Heart right ventricle (tissue), 16 donors: ENCODE measurements at regions not wholly inside any gene's neighbourhood (a gene's known extent, or its start where the extent isn't known, plus 50 kb on each side); places are given as distances from the start of the nearest gene placed in this dataset.
A peak's percentile ranks its signal among the peaks of the same experiment; 100 is the strongest.

Experiments
- ATAC-seq, 8 donors: fragments of 200-7000 bp; cut with Tn5 transposase; one replicate each; pipeline ENCODE4 v1.9.1; 2020; ENCODE audit warnings: mild to moderate bottlenecking in 8 of 8, moderate library complexity in 8 of 8, moderate number of reproducible peaks in 1 of 8
- DNase-seq, 2 donors: peaks; one replicate each; pipeline ENCODE4 v3.0.0-alpha.2; 2020
- H3K27ac ChIP-seq, 10 donors: fragments of 200-600 bp; sonication (generic) in 2 of 10; one replicate each; pipeline versions ENCODE4 v1.5.0 to v1.8.0; 2020 to 2022; ENCODE audit warnings: mild to moderate bottlenecking in 3 of 10
- H3K27me3 ChIP-seq, 7 donors: fragments of 200-600 bp; one replicate each; pipeline ENCODE4 v1.8.0; 2021 to 2022; ENCODE audit warnings: mild to moderate bottlenecking in 2 of 7
- H3K36me3 ChIP-seq, 9 donors: fragments of 200-600 bp; sonication (generic) in 1 of 9; one replicate each; pipeline versions ENCODE4 v1.5.0 to v1.8.0; 2020 to 2022; ENCODE audit warnings: mild to moderate bottlenecking in 2 of 9
- H3K4me1 ChIP-seq, 9 donors: fragments of 200-600 bp; sonication (generic) in 1 of 9; one replicate each; pipeline versions ENCODE4 v1.5.0 to v1.8.0; 2020 to 2022; ENCODE audit warnings: mild to moderate bottlenecking in 4 of 9
- H3K4me3 ChIP-seq, 10 donors: fragments of 200-600 bp; sonication (generic) in 2 of 10; one replicate each; pipeline versions ENCODE4 v1.5.0 to v1.8.0; 2020 to 2022; ENCODE audit warnings: mild to moderate bottlenecking in 7 of 10, moderate library complexity in 2 of 10
- H3K9me3 ChIP-seq, 11 donors: fragments of 200-600 bp in 10 of 11; sonication (generic) in 2 of 11; one replicate each; pipeline versions ENCODE4 v1.5.0 to v1.8.0; 2013 to 2022; ENCODE audit warnings: mild to moderate bottlenecking in 2 of 11, control low read depth in 1 of 11, moderate library complexity in 1 of 11
- CTCF ChIP-seq, 9 donors: fragments of 200-600 bp; sonication (generic) in 2 of 9; IDR thresholded peaks; one replicate each; pipeline versions ENCODE4 v1.5.0 to v1.8.0; 2021 to 2022; ENCODE audit warnings: antibody characterized with exemption in 9 of 9, mild to moderate bottlenecking in 5 of 9, moderate library complexity in 1 of 9
- WGBS, 2 donors: extraction: QIAGEN DNeasy Blood & Tissue Kit; methylation state at CpG; one replicate each; pipeline ENCODE4 v1.1.7; 2013; ENCODE audit warnings: inconsistent platforms in 1 of 2; 5-methylcytosine and 5-hydroxymethylcytosine counted together
- intact Hi-C, 10 donors: fragments of 100-400 bp; cut with DNase I; formaldehyde crosslinking; loops; one replicate each; pipeline versions ENCODE4 v1.11.1 to v1.14.2; 2022
- donor health status: Arrhythmogenic right ventricular cardiomyopathy.
- donor health status: ischemic (EF 13 %, LVEDD 7.1; RV severe dilation, severe dysfunction).
- donor health status: healthy with polysubstance abuse.
- donor health status: DM: no; HTN: yes; CAD: no.
- donor health status: DM: no; HTN: no; CAD: no.
- donor health status: ischemic (EF 25% LVEDD 6.9; RV normal size, moderate dysfunction).
- donor health status: ischemic (EF 25% LVEDD 5.7; RV mildly dilated, moderate dysfunction).
- donor health status: healthy.
- donor health status: DM: yes; HTN: yes; CAD: no.
- donor health status: Ischemic cardiomyopathy.
- donor health status: ischemic (EF 35%, LVEDD 5.7; RV mildly dilated, moderate dysfunction).
- donor health status: nonischemic (EF 11% LVEDD 7.7; RV severe dilation, severe dysfunction).
- donor health status: DM: yes; HTN: yes; CAD: no.
- donor health status: PGD.
- donor health status: ischemic (EF 29% LVEDD 5.4; RV normal size, mild dysfunction).
- donor health status: nonischemic (EF 23%, LVEDD 6.1; RV moderate dilation, normal function).

- no peaks in the 10 kb centered on the region for H3K36me3 ChIP-seq
- ATAC-seq (peak; percentile 55 to 94 (median 76)), DNase-seq (peak; percentile 13 to 45)
- TF ChIP-seq CTCF (IDR thresholded peaks at IDR 0.05): no peak
- peak overlapping the region in 1 of 10 donors; percentile 14 for H3K4me3 ChIP-seq
- H3K4me1 ChIP-seq: peaks cover 0 to 14% (median 5%) of the 10 kb centered on the region in 9 donors
- WGBS, 2 donors: 38 to 41% methylated on average over 29 of the region's 29 CpGs
- peaks cover 0 to 40% (median 0%) of the 10 kb centered on the region in 7 donors for H3K27me3 ChIP-seq
- peak overlapping the region in 2 of 10 donors; percentile 15 to 18 for H3K27ac ChIP-seq
- intact Hi-C loops: loop anchor here in 1 of 10 donors (10.0 kb wide), 1 partner anchor 64 kb away; no protein-coding TSS in a partner anchor
- no peaks in the 10 kb centered on the region for H3K9me3 ChIP-seq
Observed at GRCh38 chr16:54370278-54371040, 83.9 kb upstream of the IRX3 start.

GRCh38 chr16:54369861-54370260 lies 83.3 kb upstream of the IRX3 start:
- ATAC-seq (no peak), DNase-seq (no peak)
- intact Hi-C loops: loop anchor here in 2 of 10 donors (10.0 kb wide), 2 partner anchors 55 to 65 kb away; no protein-coding TSS in a partner anchor
- Histone ChIP-seq H3K36me3 (no peaks in the 10 kb centered on the region), H3K4me1 (peaks cover 0 to 14% (median 5%) of the 10 kb centered on the region in 9 donors), H3K4me3 (no peak overlapping the region), H3K27me3 (peaks cover 0 to 34% (median 0%) of the 10 kb centered on the region in 7 donors), H3K9me3 (no peaks in the 10 kb centered on the region), H3K27ac (no peak overlapping the region)
- no peak for TF ChIP-seq CTCF (IDR thresholded peaks at IDR 0.05)
- WGBS, 2 donors: 80 to 85% methylated on average over 8 of the region's 8 CpGs

- H3K27me3 ChIP-seq: peaks cover 0 to 24% (median 0%) of the 10 kb centered on the region in 7 donors
- no peak for DNase-seq
- no peak overlapping the region for H3K27ac ChIP-seq
- H3K4me3 ChIP-seq: no peak overlapping the region
- WGBS, 2 donors: 52 to 63% methylated on average over 2 of the region's 2 CpGs
- H3K4me1 ChIP-seq: peaks cover 0 to 8% (median 5%) of the 10 kb centered on the region in 9 donors
- intact Hi-C loops: loop anchor here in 1 of 10 donors (10.0 kb wide), 1 partner anchor 58 kb away; no protein-coding TSS in a partner anchor
- H3K36me3 ChIP-seq: no peaks in the 10 kb centered on the region
- no peak for TF ChIP-seq CTCF (IDR thresholded peaks at IDR 0.05)
- ATAC-seq: no peak
- no peaks in the 10 kb centered on the region for H3K9me3 ChIP-seq
Observed at GRCh38 chr16:54366943-54367342, 80.4 kb upstream of the IRX3 start.

GRCh38 chr16:54365990-54366634 lies 79.5 kb upstream of the IRX3 start:
- WGBS, 2 donors: 83 to 94% methylated on average over 10 of the region's 10 CpGs
- peaks cover 0 to 25% (median 0%) of the 10 kb centered on the region in 7 donors for H3K27me3 ChIP-seq

More at GRCh38 chr16:54365990-54366634, 79.5 kb upstream of the IRX3 start:
- no peak for DNase-seq
- H3K36me3 ChIP-seq: no peaks in the 10 kb centered on the region
- no peak overlapping the region for H3K4me3 ChIP-seq
- no peak for ATAC-seq
- no peaks in the 10 kb centered on the region for H3K9me3 ChIP-seq
- intact Hi-C loops: loop anchor here in 1 of 10 donors (10.0 kb wide), 1 partner anchor 59 kb away; no protein-coding TSS in a partner anchor
- no peak for TF ChIP-seq CTCF (IDR thresholded peaks at IDR 0.05)
- H3K27ac ChIP-seq: no peak overlapping the region
- H3K4me1 ChIP-seq: peaks cover 0 to 8% (median 5%) of the 10 kb centered on the region in 9 donors
